ENCODE measurements at regions not wholly inside any gene's neighbourhood (a gene's known extent, or its start where the extent isn't known, plus 50 kb on each side); places are given as distances from the start of the nearest gene placed in this dataset.

- intact Hi-C loops (cut with DNase I), result no loop called here
- Histone ChIP-seq H3K27ac (ENCODE audit: low read length) (no peak overlapping the region), H3K9me3 (ENCODE audit: control insufficient read depth, low read length) (no peaks in the 10 kb centered on the region), H3K4me3 (ENCODE audit: low read length) (no peak overlapping the region), H3K4me1 (ENCODE audit: control insufficient read depth, insufficient read depth, low read length) (no peaks in the 10 kb centered on the region), H3K27me3 (ENCODE audit: control insufficient read depth, insufficient read depth) (no peaks in the 10 kb centered on the region)
- 76% methylated on average over 4 of the region's 4 CpGs for WGBS
- DNase-seq, result no peak
- no peak for ATAC-seq
These were observed 303.4 kb upstream of the N4BP1 start for GRCh38 chr16:48913384-48913783.

- no peaks in the 10 kb centered on the region for H3K9me3 ChIP-seq (ENCODE audit: control insufficient read depth, low read length)
- ATAC-seq (no peak), DNase-seq (no peak)
- no peaks in the 10 kb centered on the region for H3K4me1 ChIP-seq (ENCODE audit: control insufficient read depth, insufficient read depth, low read length)
- H3K27me3 ChIP-seq (ENCODE audit: control insufficient read depth, insufficient read depth), result no peaks in the 10 kb centered on the region
- intact Hi-C loops (cut with DNase I), result no loop called here
- WGBS, result 49% methylated on average over 3 of the region's 3 CpGs
- H3K4me3 ChIP-seq (ENCODE audit: low read length), result no peak overlapping the region
- no peak overlapping the region for H3K27ac ChIP-seq (ENCODE audit: low read length)
These were observed 302.4 kb upstream of the N4BP1 start for GRCh38 chr16:48912360-48912759.

- Histone ChIP-seq H3K4me1 (ENCODE audit: control insufficient read depth, insufficient read depth, low read length) (no peaks in the 10 kb centered on the region), H3K9me3 (ENCODE audit: control insufficient read depth, low read length) (no peaks in the 10 kb centered on the region), H3K27me3 (ENCODE audit: control insufficient read depth, insufficient read depth) (no peaks in the 10 kb centered on the region), H3K27ac (ENCODE audit: low read length) (no peak overlapping the region), H3K4me3 (ENCODE audit: low read length) (no peak overlapping the region)
- no peak for ATAC-seq
- intact Hi-C loops (cut with DNase I), result no loop called here
- WGBS, result 37% methylated on average over 5 of the region's 5 CpGs
- no peak for DNase-seq
These were observed 301.7 kb upstream of the N4BP1 start for GRCh38 chr16:48911700-48912099.

GRCh38 chr16:48910214-48910613, 300.2 kb upstream of the N4BP1 start:
- ATAC-seq (no peak), DNase-seq (no peak)
- Histone ChIP-seq H3K27ac (ENCODE audit: low read length) (no peak overlapping the region), H3K9me3 (ENCODE audit: control insufficient read depth, low read length) (no peaks in the 10 kb centered on the region), H3K4me1 (ENCODE audit: control insufficient read depth, insufficient read depth, low read length) (no peaks in the 10 kb centered on the region), H3K4me3 (ENCODE audit: low read length) (no peak overlapping the region), H3K27me3 (ENCODE audit: control insufficient read depth, insufficient read depth) (no peaks in the 10 kb centered on the region)
- intact Hi-C loops (cut with DNase I), result no loop called here
- WGBS, result 82% methylated on average over 3 of the region's 3 CpGs

- Histone ChIP-seq H3K27me3 (ENCODE audit: control insufficient read depth, insufficient read depth) (no peaks in the 10 kb centered on the region), H3K27ac (ENCODE audit: low read length) (no peak overlapping the region), H3K9me3 (ENCODE audit: control insufficient read depth, low read length) (no peaks in the 10 kb centered on the region), H3K4me3 (ENCODE audit: low read length) (no peak overlapping the region), H3K4me1 (ENCODE audit: control insufficient read depth, insufficient read depth, low read length) (no peaks in the 10 kb centered on the region)
- ATAC-seq (no peak), DNase-seq (no peak)
- intact Hi-C loops (cut with DNase I), result no loop called here
- WGBS, result 81% methylated on average over 5 of the region's 5 CpGs
These were observed 299.3 kb upstream of the N4BP1 start for GRCh38 chr16:48909231-48909630.

DNA sequence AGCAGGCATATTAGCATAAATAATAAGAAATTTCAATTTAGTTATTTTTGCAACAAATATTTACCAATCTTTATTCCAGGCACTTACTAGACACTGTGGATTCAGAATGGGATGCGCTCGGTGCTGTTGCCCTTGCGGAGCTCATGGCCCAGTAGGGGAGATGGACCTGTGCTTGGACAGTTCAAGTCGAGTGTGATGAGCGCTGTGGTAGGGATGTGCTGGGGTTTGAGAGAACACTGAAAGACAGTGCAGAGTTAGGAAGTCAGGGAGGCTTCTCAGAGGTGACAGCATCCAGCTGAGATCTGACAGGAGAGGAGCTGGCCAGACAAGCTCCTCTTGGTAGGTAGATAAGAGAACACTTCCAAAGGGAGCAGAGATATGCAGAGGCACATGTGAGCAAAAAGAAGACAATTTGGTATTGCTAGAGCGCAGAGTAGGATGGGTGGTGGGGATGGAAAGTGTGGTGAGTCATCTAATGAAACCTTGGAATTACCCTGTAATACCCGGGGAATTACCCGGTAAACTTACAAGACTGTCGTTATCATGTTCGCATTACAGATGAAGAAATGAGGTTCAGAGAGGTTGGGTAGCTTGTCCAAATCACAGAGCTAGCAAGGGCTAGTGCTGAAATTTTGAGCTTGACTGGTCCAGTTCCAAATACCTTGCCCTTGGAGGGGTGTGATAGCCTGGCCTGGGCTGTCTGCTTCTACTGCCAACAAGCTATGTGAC, 298.1 kb upstream of the N4BP1 start:
- WGBS, result 82% methylated on average over 10 of the region's 10 CpGs
- DNase-seq (no peak), ATAC-seq (no peak)
- H3K9me3 ChIP-seq (ENCODE audit: control insufficient read depth, low read length), result no peaks in the 10 kb centered on the region
- no peaks in the 10 kb centered on the region for H3K27me3 ChIP-seq (ENCODE audit: control insufficient read depth, insufficient read depth)
- H3K4me3 ChIP-seq (ENCODE audit: low read length), result no peak overlapping the region
- H3K4me1 ChIP-seq (ENCODE audit: control insufficient read depth, insufficient read depth, low read length), result no peaks in the 10 kb centered on the region
- intact Hi-C loops (cut with DNase I), result no loop called here
- H3K27ac ChIP-seq (ENCODE audit: low read length), result no peak overlapping the region

- intact Hi-C loops (cut with DNase I), result no loop called here
- no peak overlapping the region for H3K27ac ChIP-seq (ENCODE audit: low read length)
- no peak overlapping the region for H3K4me3 ChIP-seq (ENCODE audit: low read length)
- no peaks in the 10 kb centered on the region for H3K27me3 ChIP-seq (ENCODE audit: control insufficient read depth, insufficient read depth)
- WGBS, result 54% methylated on average over 22 of the region's 22 CpGs
- no peak for DNase-seq
- no peaks in the 10 kb centered on the region for H3K9me3 ChIP-seq (ENCODE audit: control insufficient read depth, low read length)
- no peaks in the 10 kb centered on the region for H3K4me1 ChIP-seq (ENCODE audit: control insufficient read depth, insufficient read depth, low read length)
- ATAC-seq, result no peak
These were observed 295.9 kb upstream of the N4BP1 start for GRCh38 chr16:48905632-48906505.

- WGBS, result 76% methylated on average over 5 of the region's 5 CpGs
- Histone ChIP-seq H3K27ac (ENCODE audit: low read length) (no peak overlapping the region), H3K4me3 (ENCODE audit: low read length) (no peak overlapping the region), H3K9me3 (ENCODE audit: control insufficient read depth, low read length) (no peaks in the 10 kb centered on the region), H3K27me3 (ENCODE audit: control insufficient read depth, insufficient read depth) (no peaks in the 10 kb centered on the region), H3K4me1 (ENCODE audit: control insufficient read depth, insufficient read depth, low read length) (no peaks in the 10 kb centered on the region)
- no peak for ATAC-seq
- DNase-seq, result no peak
- intact Hi-C loops (cut with DNase I), result loop anchor here in 1 of 4 donors (5.0 kb wide), 1 partner anchor 443 kb away; no protein-coding TSS in a partner anchor
These were observed 294.4 kb upstream of the N4BP1 start for GRCh38 chr16:48904333-48904732.

DNA sequence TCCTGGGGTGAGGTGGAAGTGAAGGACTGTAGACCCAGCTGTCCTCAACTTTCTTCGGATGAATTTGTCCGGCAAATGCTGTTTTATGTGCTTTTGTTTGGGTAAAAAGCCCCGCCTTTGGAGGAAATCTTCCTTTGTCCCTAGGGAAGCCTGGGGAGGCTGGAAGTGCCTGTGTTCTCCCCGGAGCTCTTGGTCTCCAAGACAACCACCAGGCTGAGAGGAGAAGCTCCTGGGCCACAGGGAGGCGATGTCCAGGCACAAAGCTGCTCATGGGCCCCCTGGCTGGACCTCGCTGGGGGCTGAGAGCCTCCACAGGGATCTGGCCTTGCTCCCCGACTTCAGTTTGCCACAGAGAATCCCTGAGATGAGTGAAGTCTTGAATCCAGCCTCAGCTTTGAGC, 293.1 kb upstream of the N4BP1 start:
- H3K27ac ChIP-seq (ENCODE audit: low read length), result no peak overlapping the region
- ATAC-seq (no peak), DNase-seq (no peak)
- H3K9me3 ChIP-seq (ENCODE audit: control insufficient read depth, low read length), result no peaks in the 10 kb centered on the region
- 57% methylated on average over 7 of the region's 7 CpGs for WGBS
- H3K4me3 ChIP-seq (ENCODE audit: low read length), result no peak overlapping the region
- no peaks in the 10 kb centered on the region for H3K4me1 ChIP-seq (ENCODE audit: control insufficient read depth, insufficient read depth, low read length)
- intact Hi-C loops (cut with DNase I), result loop anchor here in 1 of 4 donors (5.0 kb wide), 1 partner anchor 444 kb away; no protein-coding TSS in a partner anchor
- H3K27me3 ChIP-seq (ENCODE audit: control insufficient read depth, insufficient read depth), result no peaks in the 10 kb centered on the region

- WGBS, result 65% methylated on average over 9 of the region's 9 CpGs
- DNase-seq (no peak), ATAC-seq (no peak)
- Histone ChIP-seq H3K27me3 (ENCODE audit: control insufficient read depth, insufficient read depth) (no peaks in the 10 kb centered on the region), H3K27ac (ENCODE audit: low read length) (no peak overlapping the region), H3K9me3 (ENCODE audit: control insufficient read depth, low read length) (no peaks in the 10 kb centered on the region), H3K4me1 (ENCODE audit: control insufficient read depth, insufficient read depth, low read length) (no peaks in the 10 kb centered on the region), H3K4me3 (ENCODE audit: low read length) (no peak overlapping the region)
- intact Hi-C loops (cut with DNase I), result loop anchor here in 1 of 4 donors (5.0 kb wide), 1 partner anchor 445 kb away; no protein-coding TSS in a partner anchor
These were observed 291.9 kb upstream of the N4BP1 start for GRCh38 chr16:48901712-48902374.

GRCh38 chr16:48899500-48899899, 289.5 kb upstream of the N4BP1 start:
- H3K9me3 ChIP-seq (ENCODE audit: control insufficient read depth, low read length), result no peaks in the 10 kb centered on the region
- H3K4me1 ChIP-seq (ENCODE audit: control insufficient read depth, insufficient read depth, low read length), result no peaks in the 10 kb centered on the region
- H3K27ac ChIP-seq (ENCODE audit: low read length), result no peak overlapping the region
- WGBS, result 65% methylated on average over 1 of the region's 1 CpG
- DNase-seq, result no peak
- H3K27me3 ChIP-seq (ENCODE audit: control insufficient read depth, insufficient read depth), result no peaks in the 10 kb centered on the region
- intact Hi-C loops (cut with DNase I), result no loop called here
- no peak for ATAC-seq
- no peak overlapping the region for H3K4me3 ChIP-seq (ENCODE audit: low read length)
